Stimulated activated naive CD4-positive, alpha-beta T cell treated with Interleukin-2 at 50 U/mL for 16 hours (primary cell): ENCODE measurements at regions not wholly inside any gene's neighbourhood (a gene's known extent, or its start where the extent isn't known, plus 50 kb on each side); places are given as distances from the start of the nearest gene placed in this dataset.

Experiments
- DNase-seq: peaks from one replicate; lab custom pipeline; 2025; lab: John Stamatoyannopoulos, UW

GRCh38 chr10:8981277-8981676 is 926.8 kb downstream of the GATA3 start:
- no peak for DNase-seq

- no peak for DNase-seq
Measured at GRCh38 chr10:8985651-8986050, 931.2 kb downstream of the GATA3 start.

GRCh38 chr10:8986975-8987374 is 932.5 kb downstream of the GATA3 start:
- no peak for DNase-seq

GRCh38 chr10:8987712-8988111 is 933.2 kb downstream of the GATA3 start:
- DNase-seq, result no peak

DNA sequence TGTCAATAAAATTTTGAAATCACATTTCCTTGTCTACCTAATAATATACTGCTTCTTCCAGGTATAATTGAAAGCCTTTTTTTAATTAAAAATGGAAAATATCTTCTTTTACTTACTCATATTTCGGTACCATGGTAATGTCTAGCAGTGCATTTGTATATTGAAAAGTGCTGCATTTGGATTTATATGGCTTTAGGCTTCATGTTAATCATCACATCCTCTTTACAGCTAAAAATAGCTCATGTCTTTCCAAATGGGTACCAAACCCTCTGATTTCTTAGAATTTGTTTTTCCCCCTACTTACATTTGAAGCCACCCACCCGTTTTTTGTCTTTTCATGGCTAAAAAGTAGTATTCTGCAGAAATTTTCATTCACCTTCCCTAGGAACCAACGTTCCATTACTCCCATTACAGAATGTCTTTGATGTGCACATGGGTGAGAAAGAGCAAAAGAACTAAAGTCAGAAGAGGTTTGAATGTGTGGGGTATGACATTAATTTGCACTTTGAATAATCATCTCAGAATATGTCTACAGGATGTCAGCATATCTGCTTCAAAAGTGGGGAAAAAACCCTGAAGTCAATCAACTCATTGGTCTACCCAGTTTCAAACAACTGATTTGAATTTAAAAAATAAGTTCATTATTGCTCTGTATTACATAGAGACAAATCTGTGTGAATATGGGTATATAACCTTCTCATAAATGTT is 935.9 kb downstream of the GATA3 start:
- DNase-seq, result no peak

- DNase-seq, result no peak
Measured at GRCh38 chr10:8992009-8992408, 937.5 kb downstream of the GATA3 start.

DNA sequence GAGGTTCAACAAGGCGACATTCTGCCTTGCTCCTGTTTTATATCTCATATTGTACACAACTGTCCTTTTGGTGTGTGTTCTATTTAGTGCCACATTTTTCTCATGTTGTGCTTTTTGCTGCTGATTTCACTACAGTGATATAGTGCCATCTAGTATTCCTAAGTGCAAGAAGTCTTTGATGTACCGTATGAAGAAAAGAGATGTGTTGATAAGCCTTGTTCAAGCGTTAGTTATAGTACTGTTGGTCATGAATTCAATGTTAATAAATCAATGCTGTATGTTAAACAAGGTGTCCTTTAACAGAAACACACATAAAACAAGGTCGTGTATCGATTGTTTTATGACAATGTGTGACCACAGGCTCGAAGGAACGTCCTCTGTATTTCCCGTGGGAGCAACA is 939.4 kb downstream of the GATA3 start:
- no peak for DNase-seq

DNA sequence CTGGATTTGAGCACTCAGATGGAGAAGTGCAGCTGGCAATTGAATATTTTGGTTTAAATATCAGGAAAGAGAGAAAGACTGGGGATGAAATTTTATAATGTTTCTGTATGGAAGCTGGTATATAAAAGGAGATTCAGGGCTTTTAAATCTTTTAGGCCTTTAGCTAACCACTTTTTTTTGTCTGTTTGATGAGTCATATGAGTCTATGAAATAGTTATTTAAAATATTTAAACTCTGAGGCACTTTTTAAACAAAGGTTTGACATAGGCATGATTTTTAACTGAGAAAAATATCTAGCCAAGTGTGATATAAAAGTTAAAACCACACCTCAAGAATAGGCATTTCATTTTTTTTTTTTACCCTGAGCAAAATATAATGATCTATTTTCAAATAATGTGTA is 944.3 kb downstream of the GATA3 start:
- DNase-seq, result no peak

- DNase-seq, result no peak
Measured at GRCh38 chr10:9003122-9003521, 948.6 kb downstream of the GATA3 start.

DNA sequence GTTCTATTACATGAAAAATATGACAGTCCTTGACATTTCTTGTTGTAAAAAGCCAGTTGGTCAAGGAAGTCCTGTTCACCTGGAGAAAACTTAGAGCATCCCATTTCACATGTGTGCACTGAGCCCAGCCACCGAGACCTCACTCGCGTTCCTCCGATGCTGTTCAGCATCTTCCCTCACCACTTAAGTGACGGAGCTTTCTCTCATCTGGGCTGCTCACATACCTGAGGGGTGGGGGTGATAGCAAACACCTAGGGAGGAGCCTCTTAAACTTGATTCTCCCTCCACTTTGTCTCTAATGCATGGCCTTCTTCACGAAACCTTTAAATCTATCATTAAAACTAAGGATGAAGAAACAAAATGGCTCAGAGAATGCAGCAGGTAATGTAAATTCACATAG is 950.2 kb downstream of the GATA3 start:
- no peak for DNase-seq

DNA sequence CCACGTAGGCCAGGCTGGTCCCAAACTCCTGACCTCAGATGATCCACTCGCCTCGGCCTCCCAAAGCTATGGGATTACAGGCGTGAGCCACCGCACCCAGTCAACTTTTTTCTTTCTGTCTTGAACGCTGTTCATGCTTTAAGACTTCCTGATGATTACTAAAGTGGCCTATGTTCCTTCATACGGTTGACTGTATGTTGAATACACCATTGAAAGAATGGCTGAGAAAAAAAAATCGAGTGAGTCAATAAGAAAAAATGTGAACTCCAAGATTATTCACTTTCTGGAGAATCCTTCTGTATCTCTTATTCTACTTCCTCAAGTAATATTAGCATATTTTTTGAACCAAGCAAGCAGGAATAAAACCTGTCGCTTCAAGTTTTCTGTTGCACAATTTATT is 955.0 kb downstream of the GATA3 start:
- DNase-seq, result no peak

DNA sequence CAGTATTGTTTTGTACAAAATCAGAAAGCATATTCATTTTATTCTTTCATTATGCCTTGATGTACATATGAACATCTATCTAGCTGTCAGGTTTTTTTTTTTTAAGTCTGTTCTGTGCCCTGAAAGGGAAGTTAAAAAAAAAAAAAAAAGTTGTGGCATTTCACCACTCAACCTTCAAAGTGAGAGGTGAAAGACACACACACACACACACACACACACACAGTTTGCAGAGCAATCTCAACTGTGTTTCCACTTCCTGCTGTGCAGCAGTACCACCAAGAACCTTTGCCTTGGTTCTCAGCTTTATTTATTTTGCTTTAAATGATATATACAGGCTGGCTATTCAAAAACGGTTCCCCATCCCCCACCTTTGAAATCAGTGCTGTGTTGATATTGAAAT is 955.6 kb downstream of the GATA3 start:
- peak; percentile 17 for DNase-seq

- DNase-seq, result no peak
Measured at GRCh38 chr10:9010931-9011670, 956.6 kb downstream of the GATA3 start.

GRCh38 chr10:9012312-9012711 is 957.8 kb downstream of the GATA3 start:
- no peak for DNase-seq

GRCh38 chr10:9015005-9015404 is 960.5 kb downstream of the GATA3 start:
- no peak for DNase-seq

GRCh38 chr10:9015447-9015846 is 961.0 kb downstream of the GATA3 start:
- DNase-seq, result no peak

DNA sequence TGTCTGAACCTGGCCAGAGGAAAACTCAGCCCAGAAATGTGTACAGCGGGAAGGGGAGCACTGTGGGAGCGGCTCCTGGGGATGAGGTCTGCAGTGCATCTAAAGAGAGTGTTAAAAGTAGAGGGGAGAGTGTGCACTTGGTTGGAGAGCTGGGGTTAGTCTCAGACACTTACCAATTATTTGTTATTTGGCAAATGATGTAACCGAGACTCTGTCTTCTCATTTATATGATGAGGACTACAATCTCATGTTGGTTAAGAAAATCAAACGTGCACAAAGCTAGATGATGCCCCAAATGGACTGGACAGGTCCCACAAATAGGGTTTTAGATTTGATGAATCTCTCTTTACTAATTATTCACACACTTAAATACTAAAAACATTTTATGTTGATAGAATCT is 962.4 kb downstream of the GATA3 start:
- no peak for DNase-seq

GRCh38 chr10:9018195-9019173 is 964.0 kb downstream of the GATA3 start:
- DNase-seq, result peak; percentile 6

- no peak for DNase-seq
Measured at GRCh38 chr10:9023206-9023605, 968.7 kb downstream of the GATA3 start.

- no peak for DNase-seq
Measured at GRCh38 chr10:9024210-9024609, 969.7 kb downstream of the GATA3 start.

DNA sequence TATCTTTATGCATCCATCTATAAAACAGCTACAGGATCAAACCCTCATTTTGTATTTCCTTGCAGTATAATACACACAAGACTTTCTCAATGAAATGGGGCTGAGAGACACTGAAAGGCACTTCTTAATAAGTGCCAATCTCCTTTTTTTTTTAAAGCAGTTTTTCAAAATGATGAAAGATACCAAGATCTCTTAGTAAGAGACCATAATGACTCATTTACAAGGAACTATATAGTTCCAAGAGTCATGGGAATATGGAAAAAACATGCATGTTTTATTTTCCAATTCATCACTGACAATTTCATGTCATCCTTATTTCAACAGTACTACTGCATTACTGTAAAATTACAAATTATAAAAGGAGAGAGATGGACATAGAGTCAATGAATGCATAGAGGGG is 973.7 kb downstream of the GATA3 start:
- no peak for DNase-seq

- no peak for DNase-seq
Measured at GRCh38 chr10:9035355-9035754, 980.9 kb downstream of the GATA3 start.
